ENCODE measurements at regions not wholly inside any gene's neighbourhood (a gene's known extent, or its start where the extent isn't known, plus 50 kb on each side); places are given as distances from the start of the nearest gene placed in this dataset.
"Not testable (repeated sequence)": the region's sequence is repeated elsewhere in the genome, so short reads cannot be mapped to it uniquely, and the experiment has no call there.

- not testable (repeated sequence) for H3K9me3 Mint-ChIP-seq; H3K36me3 Mint-ChIP-seq (ENCODE audit: low read depth); H3K4me3 Mint-ChIP-seq; H3K27ac Mint-ChIP-seq; H3K4me1 Mint-ChIP-seq (ENCODE audit: low read depth); DNase-seq (ENCODE audit: low spot score)
- peaks cover 18% of the 10 kb centered on the region for H3K27me3 Mint-ChIP-seq (ENCODE audit: low read depth)
These were observed 64.1 kb upstream of the ABLIM1 start for GRCh38 chr10:114722136-114722535.

GRCh38 chr10:114723361-114723760 is 65.3 kb upstream of the ABLIM1 start:
- no peak overlapping the region for H3K4me3 Mint-ChIP-seq
- H3K4me1 Mint-ChIP-seq (ENCODE audit: low read depth): no peaks in the 10 kb centered on the region
- H3K36me3 Mint-ChIP-seq (ENCODE audit: low read depth): no peaks in the 10 kb centered on the region
- H3K27ac Mint-ChIP-seq: no peak overlapping the region
- no peak for DNase-seq (ENCODE audit: low spot score)
- H3K27me3 Mint-ChIP-seq (ENCODE audit: low read depth): peaks cover 12% of the 10 kb centered on the region
- no peaks in the 10 kb centered on the region for H3K9me3 Mint-ChIP-seq

GRCh38 chr10:114723991-114724715 is 66.1 kb upstream of the ABLIM1 start:
- Mint-ChIP-seq H3K27me3 (ENCODE audit: low read depth) (peaks cover 12% of the 10 kb centered on the region), H3K36me3 (ENCODE audit: low read depth) (no peaks in the 10 kb centered on the region)

GRCh38 chr10:114724716-114725106 is 66.6 kb upstream of the ABLIM1 start:
- Mint-ChIP-seq H3K4me1 (ENCODE audit: low read depth) (no peaks in the 10 kb centered on the region), H3K9me3 (no peaks in the 10 kb centered on the region), H3K36me3 (ENCODE audit: low read depth) (no peaks in the 10 kb centered on the region), H3K27me3 (ENCODE audit: low read depth) (peaks cover 12% of the 10 kb centered on the region), H3K4me3 (no peak overlapping the region), H3K27ac (no peak overlapping the region)
- DNase-seq (ENCODE audit: low spot score): no peak

More at GRCh38 chr10:114723991-114724715, 66.1 kb upstream of the ABLIM1 start:
- no peaks in the 10 kb centered on the region for H3K9me3 Mint-ChIP-seq
- H3K4me3 Mint-ChIP-seq: no peak overlapping the region
- H3K4me1 Mint-ChIP-seq (ENCODE audit: low read depth): no peaks in the 10 kb centered on the region
- DNase-seq (ENCODE audit: low spot score): no peak
- no peak overlapping the region for H3K27ac Mint-ChIP-seq

GRCh38 chr10:114726820-114727271 is 68.8 kb upstream of the ABLIM1 start:
- Mint-ChIP-seq H3K4me1 (ENCODE audit: low read depth) (no peaks in the 10 kb centered on the region), H3K9me3 (no peaks in the 10 kb centered on the region), H3K27me3 (ENCODE audit: low read depth) (peaks cover 7% of the 10 kb centered on the region), H3K4me3 (no peak overlapping the region), H3K36me3 (ENCODE audit: low read depth) (no peaks in the 10 kb centered on the region), H3K27ac (no peak overlapping the region)
- DNase-seq (ENCODE audit: low spot score): no peak

GRCh38 chr10:114728325-114728724 is 70.2 kb upstream of the ABLIM1 start:
- no peak for DNase-seq (ENCODE audit: low spot score)
- Mint-ChIP-seq H3K9me3 (no peaks in the 10 kb centered on the region), H3K36me3 (ENCODE audit: low read depth) (no peaks in the 10 kb centered on the region), H3K27ac (no peak overlapping the region), H3K4me3 (no peak overlapping the region), H3K4me1 (ENCODE audit: low read depth) (no peaks in the 10 kb centered on the region), H3K27me3 (ENCODE audit: low read depth) (peaks cover 8% of the 10 kb centered on the region)

- no peak overlapping the region for H3K4me3 Mint-ChIP-seq
- no peak for DNase-seq (ENCODE audit: low spot score)
- no peaks in the 10 kb centered on the region for H3K36me3 Mint-ChIP-seq (ENCODE audit: low read depth)
- H3K27me3 Mint-ChIP-seq (ENCODE audit: low read depth): peaks cover 9% of the 10 kb centered on the region
- H3K9me3 Mint-ChIP-seq: no peaks in the 10 kb centered on the region
- H3K4me1 Mint-ChIP-seq (ENCODE audit: low read depth): no peaks in the 10 kb centered on the region
- H3K27ac Mint-ChIP-seq: no peak overlapping the region
These were observed 71.1 kb upstream of the ABLIM1 start for GRCh38 chr10:114729103-114729659.

- no peaks in the 10 kb centered on the region for H3K4me1 Mint-ChIP-seq (ENCODE audit: low read depth)
- peaks cover 10% of the 10 kb centered on the region for H3K27me3 Mint-ChIP-seq (ENCODE audit: low read depth)
- no peak overlapping the region for H3K27ac Mint-ChIP-seq
- H3K9me3 Mint-ChIP-seq: no peaks in the 10 kb centered on the region
- no peak overlapping the region for H3K4me3 Mint-ChIP-seq
- no peaks in the 10 kb centered on the region for H3K36me3 Mint-ChIP-seq (ENCODE audit: low read depth)
- DNase-seq (ENCODE audit: low spot score): no peak
These were observed 72.2 kb upstream of the ABLIM1 start for GRCh38 chr10:114730291-114730690.

- H3K27me3 Mint-ChIP-seq (ENCODE audit: low read depth): peaks cover 22% of the 10 kb centered on the region
- no peaks in the 10 kb centered on the region for H3K36me3 Mint-ChIP-seq (ENCODE audit: low read depth)
- no peak overlapping the region for H3K27ac Mint-ChIP-seq
- H3K4me1 Mint-ChIP-seq (ENCODE audit: low read depth): peaks cover 4% of the 10 kb centered on the region
- H3K4me3 Mint-ChIP-seq: no peak overlapping the region
- no peaks in the 10 kb centered on the region for H3K9me3 Mint-ChIP-seq
- no peak for DNase-seq (ENCODE audit: low spot score)
These were observed 74.9 kb upstream of the ABLIM1 start for GRCh38 chr10:114732931-114733330.

GRCh38 chr10:114735946-114736345 is 77.9 kb upstream of the ABLIM1 start:
- Mint-ChIP-seq H3K4me3 (no peak overlapping the region), H3K36me3 (ENCODE audit: low read depth) (no peaks in the 10 kb centered on the region), H3K27ac (no peak overlapping the region), H3K4me1 (ENCODE audit: low read depth) (peaks cover 4% of the 10 kb centered on the region), H3K9me3 (no peaks in the 10 kb centered on the region), H3K27me3 (ENCODE audit: low read depth) (peaks cover 32% of the 10 kb centered on the region)
- DNase-seq (ENCODE audit: low spot score): no peak

- Mint-ChIP-seq H3K27me3 (ENCODE audit: low read depth) (peaks cover 39% of the 10 kb centered on the region), H3K4me3 (no peak overlapping the region)
These were observed 77.9 kb upstream of the FHIP2A start for GRCh38 chr10:114743521-114744231.

GRCh38 chr10:114746531-114746930 is 75.0 kb upstream of the FHIP2A start:
- H3K27ac Mint-ChIP-seq: no peak overlapping the region
- H3K27me3 Mint-ChIP-seq (ENCODE audit: low read depth): peaks cover 44% of the 10 kb centered on the region
- peaks cover 3% of the 10 kb centered on the region for H3K4me1 Mint-ChIP-seq (ENCODE audit: low read depth)
- H3K36me3 Mint-ChIP-seq (ENCODE audit: low read depth): no peaks in the 10 kb centered on the region
- H3K9me3 Mint-ChIP-seq: no peaks in the 10 kb centered on the region
- DNase-seq (ENCODE audit: low spot score): no peak
- H3K4me3 Mint-ChIP-seq: no peak overlapping the region

More at GRCh38 chr10:114743521-114744231, 77.9 kb upstream of the FHIP2A start:
- no peaks in the 10 kb centered on the region for H3K9me3 Mint-ChIP-seq
- peaks cover 3% of the 10 kb centered on the region for H3K4me1 Mint-ChIP-seq (ENCODE audit: low read depth)
- H3K27ac Mint-ChIP-seq: no peak overlapping the region
- no peak for DNase-seq (ENCODE audit: low spot score)
- H3K36me3 Mint-ChIP-seq (ENCODE audit: low read depth): no peaks in the 10 kb centered on the region

- Mint-ChIP-seq H3K27ac (no peak overlapping the region), H3K4me1 (ENCODE audit: low read depth) (peaks cover 3% of the 10 kb centered on the region)
These were observed 73.3 kb upstream of the FHIP2A start for GRCh38 chr10:114748241-114748640.

GRCh38 chr10:114749014-114749413 is 72.6 kb upstream of the FHIP2A start:
- Mint-ChIP-seq H3K36me3 (ENCODE audit: low read depth) (no peaks in the 10 kb centered on the region), H3K27ac (no peak overlapping the region), H3K4me1 (ENCODE audit: low read depth) (peaks cover 3% of the 10 kb centered on the region), H3K4me3 (no peak overlapping the region), H3K9me3 (no peaks in the 10 kb centered on the region), H3K27me3 (ENCODE audit: low read depth) (peaks cover 39% of the 10 kb centered on the region)
- DNase-seq (ENCODE audit: low spot score): no peak

More at GRCh38 chr10:114748241-114748640, 73.3 kb upstream of the FHIP2A start:
- no peaks in the 10 kb centered on the region for H3K36me3 Mint-ChIP-seq (ENCODE audit: low read depth)
- H3K4me3 Mint-ChIP-seq: no peak overlapping the region
- H3K9me3 Mint-ChIP-seq: no peaks in the 10 kb centered on the region
- peaks cover 45% of the 10 kb centered on the region for H3K27me3 Mint-ChIP-seq (ENCODE audit: low read depth)
- no peak for DNase-seq (ENCODE audit: low spot score)
